ENCODE measurements at regions not wholly inside any gene's neighbourhood (a gene's known extent, or its start where the extent isn't known, plus 50 kb on each side); places are given as distances from the start of the nearest gene placed in this dataset.
"Not testable (repeated sequence)": the region's sequence is repeated elsewhere in the genome, so short reads cannot be mapped to it uniquely, and the experiment has no call there.

DNA sequence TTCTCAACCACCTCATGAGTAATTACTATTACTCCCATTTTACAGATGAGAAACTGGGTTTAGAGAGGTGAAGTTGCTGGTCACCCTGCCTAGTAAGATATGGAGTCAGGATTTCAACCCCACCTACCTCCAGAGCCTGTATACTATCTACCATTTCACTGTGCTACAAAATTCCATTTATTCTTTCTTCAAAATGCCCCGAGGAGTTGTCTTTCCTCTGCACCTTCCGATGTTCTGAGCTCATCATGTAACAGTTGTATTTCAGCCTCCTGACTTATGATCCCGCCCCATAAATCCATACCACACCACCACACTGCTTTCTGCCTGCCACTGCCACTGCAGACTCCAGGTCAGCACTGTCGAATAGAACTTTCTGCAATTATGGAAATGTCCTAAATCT lies 71.3 kb upstream of the SLC25A36 start:
- DNase-seq (ENCODE audit: low read depth): no peak

DNA sequence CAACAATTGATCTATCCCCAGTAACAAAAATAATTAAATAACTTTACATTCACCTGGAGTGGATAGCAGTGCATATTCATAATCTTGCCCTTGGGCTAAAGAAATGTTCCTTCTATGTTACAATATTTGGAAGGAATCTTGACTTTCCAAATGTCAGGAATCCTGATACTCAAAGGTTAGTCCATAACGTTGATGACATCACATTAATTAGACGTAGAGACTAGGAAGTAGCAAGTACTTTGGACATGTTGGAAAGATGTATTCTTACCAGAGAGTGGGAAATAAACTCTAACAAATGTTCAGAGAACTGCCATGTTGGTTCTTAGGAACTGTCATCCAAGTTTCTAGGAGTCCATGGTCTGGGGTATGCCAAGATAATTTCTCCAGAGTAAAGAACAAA lies 70.6 kb upstream of the SLC25A36 start:
- no peak for DNase-seq (ENCODE audit: low read depth)

DNA sequence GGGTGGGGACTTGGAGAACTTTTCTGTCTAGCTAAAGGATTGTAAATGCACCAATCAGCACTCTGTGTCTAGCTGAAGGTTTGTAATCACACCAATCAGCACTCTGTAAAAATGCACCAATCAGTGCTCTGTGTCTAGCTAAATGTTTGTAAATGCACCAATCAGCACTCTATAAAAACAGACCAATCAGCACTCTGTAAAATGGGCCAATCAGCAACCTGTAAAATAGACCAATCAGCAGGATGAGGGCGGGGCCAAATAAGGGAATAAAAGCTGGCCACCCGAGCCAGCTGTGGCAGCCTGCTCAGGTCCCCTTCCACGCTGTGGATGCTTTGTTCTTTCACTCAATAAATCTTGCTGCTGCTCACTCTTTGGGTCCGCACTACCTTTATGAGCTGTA lies 69.5 kb upstream of the SLC25A36 start:
- DNase-seq (ENCODE audit: low read depth): not testable (repeated sequence)

DNA sequence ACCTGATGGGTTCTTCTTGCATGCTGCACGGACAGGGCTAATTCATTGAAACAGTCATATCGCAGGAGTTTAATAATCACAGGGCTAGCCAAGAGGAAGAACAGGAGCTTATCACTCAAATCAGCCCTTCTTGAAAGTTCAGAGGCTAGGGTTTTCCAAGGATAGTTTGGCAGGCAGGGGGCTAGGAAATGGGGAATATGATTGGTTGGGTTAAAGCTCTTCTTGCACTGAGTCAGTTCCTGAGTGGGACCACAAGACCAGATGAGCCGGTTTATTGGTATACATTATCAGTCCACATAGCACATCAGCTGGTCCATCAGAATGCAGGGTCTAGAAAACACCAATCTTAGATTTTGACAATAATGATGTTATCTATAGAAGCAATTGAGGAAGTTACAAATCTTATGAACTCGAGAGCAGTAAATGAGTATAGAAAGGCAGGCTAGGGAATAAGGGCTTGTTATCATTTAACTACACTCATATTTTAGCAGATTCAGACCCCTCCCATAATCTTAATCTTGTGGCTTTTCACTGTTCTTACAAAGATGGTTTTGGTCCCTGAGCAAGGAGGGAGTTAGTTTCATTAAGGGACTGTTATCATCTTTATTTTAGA lies 58.1 kb upstream of the SLC25A36 start:
- no peak for DNase-seq (ENCODE audit: low read depth)

DNA sequence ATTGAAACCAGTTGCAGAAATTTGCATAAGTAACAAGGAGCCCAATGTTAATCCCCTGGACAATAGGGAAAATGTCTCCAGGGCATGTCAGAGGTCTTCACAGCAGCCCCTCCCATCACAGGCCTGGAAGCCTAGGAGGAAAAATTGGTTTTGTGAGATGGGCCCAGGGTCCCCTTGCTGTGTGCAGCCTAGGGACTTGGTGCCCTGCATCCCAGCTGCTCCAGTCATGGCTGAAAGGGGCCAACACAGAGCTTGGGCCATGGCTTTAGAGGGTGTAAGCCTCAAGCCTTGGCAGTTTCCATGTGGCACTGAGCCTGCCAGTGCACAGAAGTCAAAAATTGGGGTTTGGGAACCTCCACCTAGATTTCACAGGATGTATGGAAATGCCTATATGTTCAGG lies 55.9 kb upstream of the SLC25A36 start:
- DNase-seq (ENCODE audit: low read depth): not testable (repeated sequence)

Measured in activated T-cell treated with anti-CD3 and anti-CD28 coated beads for 1 hour (primary cell).